ENCODE measurements at regions not wholly inside any gene's neighbourhood (a gene's known extent, or its start where the extent isn't known, plus 50 kb on each side); places are given as distances from the start of the nearest gene placed in this dataset.

GRCh38 chr1:218667781-218668516 lies 322.8 kb downstream of the TGFB2 start:
- ChIA-PET POLR2A (no interaction called here), CTCF (no interaction called here)
- peaks cover 16% of the 10 kb centered on the region; the same call in 1 of the 3 replicates for H3K9me3 ChIP-seq
- peaks cover 29% of the 10 kb centered on the region for H3K4me1 ChIP-seq
- H3K4me3 ChIP-seq: no peak overlapping the region
- WGBS (ENCODE audit: missing lambda C conversion rate): 79% methylated on average over 3 of the region's 3 CpGs
- H3K27ac ChIP-seq: peak overlapping the region in 1 of 2 experiments; percentile 43; a peak in 2 of 6 replicates
- no peak for DNase-seq (ENCODE audit: low read depth in 1 of 2, low spot score in 1 of 2)
- H3K4me2 ChIP-seq: no peak overlapping the region
- TF ChIP-seq CEBPB (IDR thresholded peaks at IDR 0.05) (no peak), RAD21 (conservative IDR thresholded peaks at IDR 0.05 in 1 of 2, IDR thresholded peaks at IDR 0.05 in 1 of 2) (no peak), GATA3 (IDR thresholded peaks at IDR 0.05; ENCODE audit: borderline replicate concordance) (no peak)
- no peak for ATAC-seq
- no peak for FAIRE-seq

- CTCF ChIA-PET: no interaction called here
- Histone ChIP-seq H3K9me3 (peaks cover 16% of the 10 kb centered on the region; the same call in 1 of the 3 replicates), H3K4me1 (peaks cover 29% of the 10 kb centered on the region), H3K4me3 (no peak overlapping the region), H3K4me2 (no peak overlapping the region), H3K27ac (peak overlapping the region in 1 of 2 experiments; percentile 56; a peak in 3 of 6 replicates)
- no peak for ATAC-seq
- TF ChIP-seq RCOR1 (IDR thresholded peaks at IDR 0.05; ENCODE audit: low read depth, low read length) (no peak), SMC3 (IDR thresholded peaks at IDR 0.05) (no peak), POLR2AphosphoS2 (conservative IDR thresholded peaks at IDR 0.05; ENCODE audit: low read length) (no peak), POLR2A (IDR thresholded peaks at IDR 0.05; ENCODE audit: low read length) (no peak), KDM1A (IDR thresholded peaks at IDR 0.05; ENCODE audit: low read depth) (no peak), EHF (CRISPR knock-in tag; IDR thresholded peaks at IDR 0.05) (no peak), HOXB13 (CRISPR knock-in tag; IDR thresholded peaks at IDR 0.05; ENCODE audit: low read depth) (no peak), MYC (IDR thresholded peaks at IDR 0.05; ENCODE audit: borderline replicate concordance, low read length) (no peak), CHD4 (IDR thresholded peaks at IDR 0.05; ENCODE audit: borderline replicate concordance) (no peak), PHF8 (IDR thresholded peaks at IDR 0.05; ENCODE audit: borderline replicate concordance, low read depth) (no peak), FOXS1 (CRISPR knock-in tag; IDR thresholded peaks at IDR 0.05) (no peak), E2F6 (IDR thresholded peaks at IDR 0.05; ENCODE audit: borderline replicate concordance, low read depth) (no peak)
- TF ChIP-seq, protein P1, sequence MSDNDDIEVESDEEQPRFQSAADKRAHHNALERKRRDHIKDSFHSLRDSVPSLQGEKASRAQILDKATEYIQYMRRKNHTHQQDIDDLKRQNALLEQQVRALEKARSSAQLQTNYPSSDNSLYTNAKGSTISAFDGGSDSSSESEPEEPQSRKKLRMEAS (IDR thresholded peaks at IDR 0.05): no peak
- TF ChIP-seq, protein P2, sequence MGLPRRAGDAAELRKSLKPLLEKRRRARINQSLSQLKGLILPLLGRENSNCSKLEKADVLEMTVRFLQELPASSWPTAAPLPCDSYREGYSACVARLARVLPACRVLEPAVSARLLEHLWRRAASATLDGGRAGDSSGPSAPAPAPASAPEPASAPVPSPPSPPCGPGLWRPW (IDR thresholded peaks at IDR 0.05): no peak
- no peak for DNase-seq (ENCODE audit: low read depth in 1 of 2, low spot score in 1 of 2)
- no peak for FAIRE-seq
- POLR2A ChIA-PET: no interaction called here
- WGBS (ENCODE audit: missing lambda C conversion rate): 96% methylated on average over 1 of the region's 1 CpG
Observed at GRCh38 chr1:218669431-218669830, 324.3 kb downstream of the TGFB2 start.

DNA sequence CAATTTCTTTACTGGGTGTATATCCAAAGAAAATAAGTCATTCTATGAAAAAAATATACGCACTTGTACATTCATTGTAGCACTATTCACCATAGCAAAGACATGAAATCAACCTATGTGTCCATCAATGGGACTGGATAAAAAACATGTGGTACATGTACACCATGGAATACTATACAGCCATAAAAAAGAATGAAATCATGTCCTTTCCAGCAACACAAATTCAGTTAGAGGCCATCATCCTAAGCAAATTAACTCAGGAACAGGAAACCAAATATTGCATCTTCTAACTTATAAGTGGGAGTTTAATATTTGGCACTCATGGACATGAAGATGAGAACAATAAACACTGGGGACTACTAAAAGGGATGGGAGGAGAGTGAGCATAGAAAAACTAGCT lies 325.7 kb downstream of the TGFB2 start:
- Histone ChIP-seq H3K9me3 (peaks cover 16% of the 10 kb centered on the region; the same call in 1 of the 3 replicates), H3K4me1 (peaks cover 24% of the 10 kb centered on the region), H3K4me3 (no peak overlapping the region), H3K27ac (no peak overlapping the region), H3K4me2 (no peak overlapping the region)
- ChIA-PET POLR2A (no interaction called here), CTCF (no interaction called here)
- DNase-seq (ENCODE audit: low read depth in 1 of 2, low spot score in 1 of 2): no peak
- 98% methylated on average over 1 of the region's 1 CpG for WGBS (ENCODE audit: missing lambda C conversion rate)
- no peak for FAIRE-seq
- no peak for TF ChIP-seq USF2 (IDR thresholded peaks at IDR 0.05)
- TF ChIP-seq KDM1A (IDR thresholded peaks at IDR 0.05; ENCODE audit: low read depth): peak; percentile 75
- TF ChIP-seq NPAS2 (CRISPR knock-in tag; IDR thresholded peaks at IDR 0.05; ENCODE audit: borderline replicate concordance): no peak
- ATAC-seq: no peak
